Left ventricle myocardium inferior (tissue), 1 donor: ENCODE measurements at regions not wholly inside any gene's neighbourhood (a gene's known extent, or its start where the extent isn't known, plus 50 kb on each side); places are given as distances from the start of the nearest gene placed in this dataset.
"Not testable (repeated sequence)": the region's sequence is repeated elsewhere in the genome, so short reads cannot be mapped to it uniquely, and the experiment has no call there.

Experiments
- DNase-seq: peaks from one replicate; pipeline ENCODE4 v3.0.0-alpha.2; 2020
- H3K27ac ChIP-seq: fragments of 200-600 bp; replicated peaks from 2 replicates; pipeline ENCODE4 v1.8.0; 2021
- H3K27me3 ChIP-seq: fragments of 200-600 bp; 2 replicates; pipeline ENCODE4 v1.8.0; 2021; ENCODE audit warnings: low read depth
- H3K36me3 ChIP-seq: fragments of 200-600 bp; 2 replicates; pipeline ENCODE4 v1.8.0; 2021
- H3K4me1 ChIP-seq: fragments of 200-600 bp; 2 replicates; pipeline ENCODE4 v1.8.0; 2021
- H3K4me3 ChIP-seq: fragments of 200-600 bp; 2 replicates; pipeline ENCODE4 v1.8.0; 2021; ENCODE audit warnings: mild to moderate bottlenecking, moderate library complexity
- H3K9me3 ChIP-seq: fragments of 200-600 bp; replicated peaks from 2 replicates; pipeline ENCODE4 v1.8.0; 2021
- CTCF ChIP-seq: fragments of 200-600 bp; IDR thresholded peaks from 2 replicates; pipeline ENCODE4 v1.8.0; 2021; ENCODE audit warnings: antibody characterized with exemption, mild to moderate bottlenecking, borderline replicate concordance
- intact Hi-C: fragments of 100-400 bp; cut with micrococcal nuclease; formaldehyde crosslinking; loops from one replicate; pipeline ENCODE4 v1.11.0; 2022
- donor health status: DM: no; HTN: yes; CAD: no; lungs with severe emphysema.

DNA sequence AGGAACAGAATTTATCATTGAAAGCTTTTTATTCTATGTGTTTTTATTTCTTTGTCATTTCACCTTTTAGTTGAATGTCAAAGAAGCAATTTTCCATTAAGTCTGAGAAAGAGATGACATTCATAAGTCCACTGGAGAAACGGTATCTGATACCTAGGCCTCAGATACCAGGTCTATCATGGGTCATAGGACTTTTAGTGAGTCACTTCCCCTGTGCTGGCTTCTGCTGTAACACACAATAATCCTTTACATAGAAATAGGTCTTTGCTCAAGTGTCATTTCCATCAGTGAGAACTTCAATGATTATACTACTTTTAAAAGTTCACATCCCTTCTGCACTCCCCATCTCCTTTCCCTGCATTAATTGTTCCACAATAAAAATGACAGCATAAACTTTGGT, 125.5 kb upstream of the ARMCX2 start:
- Histone ChIP-seq H3K9me3 (no peaks in the 10 kb centered on the region), H3K36me3 (no peaks in the 10 kb centered on the region), H3K4me3 (no peak overlapping the region), H3K27ac (no peak overlapping the region), H3K27me3 (no peaks in the 10 kb centered on the region), H3K4me1 (no peaks in the 10 kb centered on the region)
- TF ChIP-seq CTCF, result no peak
- intact Hi-C loops, result no loop called here
- DNase-seq, result no peak

- DNase-seq, H3K27me3 ChIP-seq, H3K36me3 ChIP-seq, H3K9me3 ChIP-seq, H3K4me3 ChIP-seq, H3K27ac ChIP-seq, H3K4me1 ChIP-seq, intact Hi-C loops: not testable (repeated sequence)
These were observed 120.8 kb upstream of the ARMCX2 start for GRCh38 chrX:101780421-101780820.

GRCh38 chrX:101774340-101774739, 114.7 kb upstream of the ARMCX2 start:
- TF ChIP-seq CTCF, result no peak
- no peaks in the 10 kb centered on the region for H3K27me3 ChIP-seq
- no peak for DNase-seq
- intact Hi-C loops, result no loop called here
- H3K27ac ChIP-seq, result no peak overlapping the region
- H3K36me3 ChIP-seq, result no peaks in the 10 kb centered on the region
- peaks cover 6% of the 10 kb centered on the region for H3K9me3 ChIP-seq
- H3K4me1 ChIP-seq, result no peaks in the 10 kb centered on the region
- no peak overlapping the region for H3K4me3 ChIP-seq

GRCh38 chrX:101764538-101764937, 104.9 kb upstream of the ARMCX2 start:
- Histone ChIP-seq H3K9me3 (no peaks in the 10 kb centered on the region), H3K4me3 (no peak overlapping the region), H3K36me3 (no peaks in the 10 kb centered on the region), H3K27ac (no peak overlapping the region), H3K4me1 (no peaks in the 10 kb centered on the region), H3K27me3 (no peaks in the 10 kb centered on the region)
- no peak for TF ChIP-seq CTCF
- DNase-seq, result no peak
- intact Hi-C loops, result no loop called here

GRCh38 chrX:101759000-101759399, 99.3 kb upstream of the ARMCX2 start:
- peak; percentile 58 for TF ChIP-seq CTCF
- no peaks in the 10 kb centered on the region for H3K27me3 ChIP-seq
- H3K4me3 ChIP-seq, result no peak overlapping the region
- H3K27ac ChIP-seq, result no peak overlapping the region
- no peaks in the 10 kb centered on the region for H3K36me3 ChIP-seq
- H3K9me3 ChIP-seq, result no peaks in the 10 kb centered on the region
- peak; percentile 9 for DNase-seq
- no peaks in the 10 kb centered on the region for H3K4me1 ChIP-seq
- intact Hi-C loops, result no loop called here

GRCh38 chrX:101750744-101751143, 91.1 kb upstream of the ARMCX2 start:
- intact Hi-C loops, result no loop called here
- no peak overlapping the region for H3K4me3 ChIP-seq
- no peak for TF ChIP-seq CTCF
- no peaks in the 10 kb centered on the region for H3K36me3 ChIP-seq
- H3K9me3 ChIP-seq, result no peaks in the 10 kb centered on the region
- no peak for DNase-seq
- H3K27me3 ChIP-seq, result no peaks in the 10 kb centered on the region
- H3K4me1 ChIP-seq, result no peaks in the 10 kb centered on the region
- no peak overlapping the region for H3K27ac ChIP-seq
